K562 (cell line): ENCODE measurements at regions not wholly inside any gene's neighbourhood (a gene's known extent, or its start where the extent isn't known, plus 50 kb on each side); places are given as distances from the start of the nearest gene placed in this dataset.

Experiments
- ATAC-seq: fragments of 200-7000 bp; cut with Tn5 transposase; 3 replicates; pipeline ENCODE4 v1.9.1; 2020; ENCODE audit warnings: moderate library complexity
- BruUV-seq: library from RNA; stranded (reverse); fragments of 400-500 nt; replicated peaks from 2 replicates; lab custom pipeline; 2021; lab: Mats Ljungman, UMichigan
- CTCF ChIA-PET: fragments of 300-600 bp; formaldehyde crosslinking; extraction: SDS; loops from one replicate; lab custom pipeline; 2021; ENCODE audit warnings: low intra/inter-chr PET ratio; lab: Yijun Ruan, JAX
- POLR2A ChIA-PET: fragments of 300-600, 350-650 bp; sonication (Branson Sonifier 250); formaldehyde crosslinking; extraction: SDS; loops from one replicate; lab custom pipeline; 2021; ENCODE audit warnings: antibody characterized with exemption, inconsistent platforms; lab: Yijun Ruan, JAX
- DNase-seq, 4 experiments: peaks; one replicate each; pipeline versions ENCODE4 v3.0.0 to v3.0.0-alpha.2; 2011 to 2018; ENCODE audit warnings: low spot score in 3 of 4, mixed read lengths in 3 of 4; ENCODE audit errors: extremely low read depth in 1 of 4
- FAIRE-seq: peaks from 2 replicates; lab custom pipeline; 2011; peaks lifted over from hg19 to GRCh38; lab: Jason Lieb, UNC
- H2AFZ ChIP-seq: 2 replicates; pipeline ENCODE4 v1.6.0; 2011; ENCODE audit warnings: low read depth, low read length, control low read depth, inconsistent platforms
- H3K27ac ChIP-seq: fragments of 200-600 bp; 3 replicates; pipeline ENCODE4 v1.8.0; 2011; ENCODE audit warnings: low read depth, mild to moderate bottlenecking, control low read depth, inconsistent platforms, low read length, moderate library complexity, mixed read lengths; ENCODE audit errors: extremely low read depth
- H3K27me3 ChIP-seq, 2 experiments: fragments of 300-600 bp in 1 of 2; 2 replicates in 1 of 2; 3 replicates in 1 of 2; pipeline versions ENCODE4 v1.6.0 to v1.8.0; 2011; ENCODE audit warnings: inconsistent platforms in 2 of 2, low read length in 2 of 2, mild to moderate bottlenecking in 1 of 2, mixed read lengths in 1 of 2, moderate library complexity in 1 of 2; ENCODE audit not compliant: control insufficient read depth in 2 of 2, insufficient read depth in 2 of 2
- H3K36me3 ChIP-seq: fragments of 300-600 bp; 3 replicates; pipeline ENCODE4 v1.8.0; 2011; ENCODE audit warnings: mild to moderate bottlenecking, low read length, inconsistent platforms; ENCODE audit not compliant: control insufficient read depth, insufficient read depth
- H3K4me1 ChIP-seq, 2 experiments: fragments of 200-600 bp in 1 of 2; replicated peaks in 1 of 2; 2 replicates in 1 of 2; 3 replicates in 1 of 2; pipeline versions ENCODE4 v1.5.1 to v1.8.0; 2011; ENCODE audit warnings: inconsistent platforms in 2 of 2, low read length in 2 of 2, mild to moderate bottlenecking in 1 of 2, mixed read lengths in 1 of 2, moderate library complexity in 1 of 2; ENCODE audit not compliant: control insufficient read depth in 2 of 2, insufficient read depth in 2 of 2
- H3K4me2 ChIP-seq: 2 replicates; pipeline ENCODE4 v1.6.1; 2011; ENCODE audit warnings: low read length, control low read depth, inconsistent platforms, mixed read lengths; ENCODE audit not compliant: insufficient read depth
- H3K4me3 ChIP-seq: fragments of 200-600 bp; sonication (generic), shearing (Covaris generic); 2 replicates; pipeline ENCODE4 v1.5.1; 2016; ENCODE audit warnings: control low read depth, inconsistent platforms
- H3K79me2 ChIP-seq: fragments of 200-600 bp; 3 replicates; pipeline ENCODE4 v1.8.0; 2011; ENCODE audit warnings: low read length, inconsistent platforms; ENCODE audit not compliant: control insufficient read depth, insufficient read depth
- H3K9ac ChIP-seq, 2 experiments: 2 replicates each; pipeline versions ENCODE4 v1.6.0 to v1.6.1; 2011; ENCODE audit warnings: low read depth in 2 of 2, low read length in 2 of 2, control low read depth in 1 of 2, inconsistent platforms in 1 of 2, mild to moderate bottlenecking in 1 of 2, mixed read lengths in 1 of 2; ENCODE audit not compliant: insufficient read depth in 1 of 2
- H3K9me1 ChIP-seq: one replicate; pipeline ENCODE4 v1.6.0; 2011; ENCODE audit warnings: inconsistent platforms, mild to moderate bottlenecking, low read length, moderate library complexity; ENCODE audit not compliant: control insufficient read depth, insufficient read depth
- H3K9me3 ChIP-seq: replicated peaks from 2 replicates; pipeline ENCODE4 v1.5.1; 2011; ENCODE audit warnings: low read depth, low read length, inconsistent platforms; ENCODE audit not compliant: control insufficient read depth, insufficient read depth
- H4K20me1 ChIP-seq: replicated peaks from 2 replicates; pipeline ENCODE4 v1.6.1; 2011; ENCODE audit warnings: low read length, inconsistent platforms, mixed read lengths; ENCODE audit not compliant: control insufficient read depth, insufficient read depth
- DNMT1 ChIP-seq: fragments of 450-650 bp; IDR thresholded peaks from 2 replicates; pipeline ENCODE4 v1.6.1; 2016; ENCODE audit warnings: antibody characterized with exemption, mild to moderate bottlenecking
- EGR1 ChIP-seq: fragments of 450-650 bp; conservative IDR thresholded peaks from 2 replicates; pipeline ENCODE4 v1.6.1; 2017; ENCODE audit warnings: mild to moderate bottlenecking
- HDAC2 ChIP-seq: fragments of 450-650 bp; IDR thresholded peaks from 2 replicates; pipeline ENCODE4 v1.6.1; 2016; ENCODE audit warnings: mild to moderate bottlenecking
- NFIX ChIP-seq: fragments of 250-450 bp; sonication (Bioruptor Pico); IDR thresholded peaks from 2 replicates; pipeline ENCODE4 v1.4.0; 2020; ENCODE audit warnings: low read depth, mild to moderate bottlenecking, moderate library complexity
- PYGO2 ChIP-seq: fragments of 450-650 bp; IDR thresholded peaks from 2 replicates; pipeline ENCODE4 v1.6.1; 2016; ENCODE audit warnings: mild to moderate bottlenecking, missing genetic modification characterization, moderate library complexity, missing compliant biosample characterization
- WGBS: fragments of 100-300 bp; shearing (Covaris generic); methylation state at CpG from one replicate; pipeline ENCODE4 v1.1.6; 2016; ENCODE audit warnings: low coverage, mixed read lengths; ENCODE audit not compliant: insufficient coverage; ENCODE audit errors: missing lambda C conversion rate; 5-methylcytosine and 5-hydroxymethylcytosine counted together
- in situ Hi-C: fragments of 300-500 bp; cut with MboI; formaldehyde crosslinking; loops from 4 replicates; pipeline ENCODE4 v1.15.0; 2018; ENCODE audit warnings: inconsistent platforms, mixed read lengths
- intact Hi-C: fragments of 100-400 bp; cut with micrococcal nuclease; formaldehyde crosslinking; loops from 2 replicates; pipeline ENCODE4 v1.14.2; 2022
- TF ChIP-seq, protein P1 (sequence below): fragments of 450-650 bp; formaldehyde crosslinking; IDR thresholded peaks from 2 replicates; pipeline ENCODE4 v1.4.0; 2020; ENCODE audit warnings: mild to moderate bottlenecking, moderate library complexity
- TF ChIP-seq, protein P2 (sequence below): fragments of 450-650 bp; IDR thresholded peaks from 2 replicates; pipeline ENCODE4 v1.6.1; 2016; ENCODE audit warnings: borderline replicate concordance
- TF ChIP-seq, protein P3 (sequence below), 2 experiments: fragments of 450-650 bp; formaldehyde crosslinking in 1 of 2; IDR thresholded peaks; 2 replicates each; pipeline versions ENCODE4 v1.4.0 to v1.6.1; 2014 to 2020; ENCODE audit warnings: mild to moderate bottlenecking in 2 of 2, borderline replicate concordance in 1 of 2, low read depth in 1 of 2
- TF ChIP-seq, protein P4 (sequence below), 2 experiments: IDR thresholded peaks; 2 replicates each; pipeline ENCODE4 v1.6.1; 2012; ENCODE audit warnings: improper control_type of control experiment in 2 of 2, low read depth in 2 of 2, low read length in 2 of 2, borderline replicate concordance in 1 of 2

DNA sequence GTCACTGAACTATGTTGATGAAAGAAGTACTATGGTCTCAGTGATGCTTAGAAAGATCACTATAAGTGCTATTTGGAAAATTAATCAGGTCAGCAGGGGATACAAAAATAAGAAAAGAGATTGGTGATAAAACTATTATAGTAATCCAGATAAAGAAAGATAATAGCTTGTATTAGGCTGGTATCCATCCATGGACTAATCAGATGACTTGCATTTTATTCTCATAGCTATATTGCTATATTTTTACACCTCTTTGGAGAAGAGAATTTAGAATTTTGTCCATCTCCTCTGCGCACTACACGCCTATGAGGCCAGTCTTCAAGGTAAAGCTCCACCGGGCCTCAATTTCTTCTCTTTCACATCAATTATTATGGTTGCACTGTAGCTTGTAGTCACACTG, 635.1 kb upstream of the DDX18 start:
- Histone ChIP-seq H3K79me2 (no peaks in the 10 kb centered on the region), H3K27me3 (no peaks in the 10 kb centered on the region), H3K9me3 (no peaks in the 10 kb centered on the region; the same call in 1 of the 2 replicates), H3K27ac (no peak overlapping the region), H3K4me3 (no peak overlapping the region), H4K20me1 (no peaks in the 10 kb centered on the region), H3K9me1 (no peaks in the 10 kb centered on the region), H3K9ac (no peak overlapping the region), H3K4me1 (no peaks in the 10 kb centered on the region), H2AFZ (no peak overlapping the region), H3K4me2 (no peak overlapping the region), H3K36me3 (no peaks in the 10 kb centered on the region)
- ChIA-PET CTCF (no interaction called here), POLR2A (no interaction called here)
- ATAC-seq (no peak), DNase-seq (no peak), FAIRE-seq (no peak)
- in situ Hi-C loops, result no loop called here
- no TSS peak for BruUV-seq
- intact Hi-C loops, result no loop called here
- 2% methylated on average over 3 of the region's 3 CpGs for WGBS
- TF ChIP-seq EGR1 (no peak), HDAC2 (no peak), DNMT1 (no peak), PYGO2 (no peak), NFIX (CRISPR knock-in tag) (no peak)
- TF ChIP-seq, protein P1, sequence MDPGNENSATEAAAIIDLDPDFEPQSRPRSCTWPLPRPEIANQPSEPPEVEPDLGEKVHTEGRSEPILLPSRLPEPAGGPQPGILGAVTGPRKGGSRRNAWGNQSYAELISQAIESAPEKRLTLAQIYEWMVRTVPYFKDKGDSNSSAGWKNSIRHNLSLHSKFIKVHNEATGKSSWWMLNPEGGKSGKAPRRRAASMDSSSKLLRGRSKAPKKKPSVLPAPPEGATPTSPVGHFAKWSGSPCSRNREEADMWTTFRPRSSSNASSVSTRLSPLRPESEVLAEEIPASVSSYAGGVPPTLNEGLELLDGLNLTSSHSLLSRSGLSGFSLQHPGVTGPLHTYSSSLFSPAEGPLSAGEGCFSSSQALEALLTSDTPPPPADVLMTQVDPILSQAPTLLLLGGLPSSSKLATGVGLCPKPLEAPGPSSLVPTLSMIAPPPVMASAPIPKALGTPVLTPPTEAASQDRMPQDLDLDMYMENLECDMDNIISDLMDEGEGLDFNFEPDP (CRISPR knock-in tag), result no peak
- TF ChIP-seq, protein P2, sequence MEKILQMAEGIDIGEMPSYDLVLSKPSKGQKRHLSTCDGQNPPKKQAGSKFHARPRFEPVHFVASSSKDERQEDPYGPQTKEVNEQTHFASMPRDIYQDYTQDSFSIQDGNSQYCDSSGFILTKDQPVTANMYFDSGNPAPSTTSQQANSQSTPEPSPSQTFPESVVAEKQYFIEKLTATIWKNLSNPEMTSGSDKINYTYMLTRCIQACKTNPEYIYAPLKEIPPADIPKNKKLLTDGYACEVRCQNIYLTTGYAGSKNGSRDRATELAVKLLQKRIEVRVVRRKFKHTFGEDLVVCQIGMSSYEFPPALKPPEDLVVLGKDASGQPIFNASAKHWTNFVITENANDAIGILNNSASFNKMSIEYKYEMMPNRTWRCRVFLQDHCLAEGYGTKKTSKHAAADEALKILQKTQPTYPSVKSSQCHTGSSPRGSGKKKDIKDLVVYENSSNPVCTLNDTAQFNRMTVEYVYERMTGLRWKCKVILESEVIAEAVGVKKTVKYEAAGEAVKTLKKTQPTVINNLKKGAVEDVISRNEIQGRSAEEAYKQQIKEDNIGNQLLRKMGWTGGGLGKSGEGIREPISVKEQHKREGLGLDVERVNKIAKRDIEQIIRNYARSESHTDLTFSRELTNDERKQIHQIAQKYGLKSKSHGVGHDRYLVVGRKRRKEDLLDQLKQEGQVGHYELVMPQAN, result no peak
- TF ChIP-seq, protein P3, sequence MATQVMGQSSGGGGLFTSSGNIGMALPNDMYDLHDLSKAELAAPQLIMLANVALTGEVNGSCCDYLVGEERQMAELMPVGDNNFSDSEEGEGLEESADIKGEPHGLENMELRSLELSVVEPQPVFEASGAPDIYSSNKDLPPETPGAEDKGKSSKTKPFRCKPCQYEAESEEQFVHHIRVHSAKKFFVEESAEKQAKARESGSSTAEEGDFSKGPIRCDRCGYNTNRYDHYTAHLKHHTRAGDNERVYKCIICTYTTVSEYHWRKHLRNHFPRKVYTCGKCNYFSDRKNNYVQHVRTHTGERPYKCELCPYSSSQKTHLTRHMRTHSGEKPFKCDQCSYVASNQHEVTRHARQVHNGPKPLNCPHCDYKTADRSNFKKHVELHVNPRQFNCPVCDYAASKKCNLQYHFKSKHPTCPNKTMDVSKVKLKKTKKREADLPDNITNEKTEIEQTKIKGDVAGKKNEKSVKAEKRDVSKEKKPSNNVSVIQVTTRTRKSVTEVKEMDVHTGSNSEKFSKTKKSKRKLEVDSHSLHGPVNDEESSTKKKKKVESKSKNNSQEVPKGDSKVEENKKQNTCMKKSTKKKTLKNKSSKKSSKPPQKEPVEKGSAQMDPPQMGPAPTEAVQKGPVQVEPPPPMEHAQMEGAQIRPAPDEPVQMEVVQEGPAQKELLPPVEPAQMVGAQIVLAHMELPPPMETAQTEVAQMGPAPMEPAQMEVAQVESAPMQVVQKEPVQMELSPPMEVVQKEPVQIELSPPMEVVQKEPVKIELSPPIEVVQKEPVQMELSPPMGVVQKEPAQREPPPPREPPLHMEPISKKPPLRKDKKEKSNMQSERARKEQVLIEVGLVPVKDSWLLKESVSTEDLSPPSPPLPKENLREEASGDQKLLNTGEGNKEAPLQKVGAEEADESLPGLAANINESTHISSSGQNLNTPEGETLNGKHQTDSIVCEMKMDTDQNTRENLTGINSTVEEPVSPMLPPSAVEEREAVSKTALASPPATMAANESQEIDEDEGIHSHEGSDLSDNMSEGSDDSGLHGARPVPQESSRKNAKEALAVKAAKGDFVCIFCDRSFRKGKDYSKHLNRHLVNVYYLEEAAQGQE (IDR thresholded peaks at IDR 0.05; ENCODE audit: borderline replicate concordance), result no peak
- TF ChIP-seq, protein P3 (CRISPR knock-in tag; IDR thresholded peaks at IDR 0.05; ENCODE audit: low read depth), result no peak
- TF ChIP-seq, protein P4, sequence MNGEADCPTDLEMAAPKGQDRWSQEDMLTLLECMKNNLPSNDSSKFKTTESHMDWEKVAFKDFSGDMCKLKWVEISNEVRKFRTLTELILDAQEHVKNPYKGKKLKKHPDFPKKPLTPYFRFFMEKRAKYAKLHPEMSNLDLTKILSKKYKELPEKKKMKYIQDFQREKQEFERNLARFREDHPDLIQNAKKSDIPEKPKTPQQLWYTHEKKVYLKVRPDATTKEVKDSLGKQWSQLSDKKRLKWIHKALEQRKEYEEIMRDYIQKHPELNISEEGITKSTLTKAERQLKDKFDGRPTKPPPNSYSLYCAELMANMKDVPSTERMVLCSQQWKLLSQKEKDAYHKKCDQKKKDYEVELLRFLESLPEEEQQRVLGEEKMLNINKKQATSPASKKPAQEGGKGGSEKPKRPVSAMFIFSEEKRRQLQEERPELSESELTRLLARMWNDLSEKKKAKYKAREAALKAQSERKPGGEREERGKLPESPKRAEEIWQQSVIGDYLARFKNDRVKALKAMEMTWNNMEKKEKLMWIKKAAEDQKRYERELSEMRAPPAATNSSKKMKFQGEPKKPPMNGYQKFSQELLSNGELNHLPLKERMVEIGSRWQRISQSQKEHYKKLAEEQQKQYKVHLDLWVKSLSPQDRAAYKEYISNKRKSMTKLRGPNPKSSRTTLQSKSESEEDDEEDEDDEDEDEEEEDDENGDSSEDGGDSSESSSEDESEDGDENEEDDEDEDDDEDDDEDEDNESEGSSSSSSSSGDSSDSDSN (IDR thresholded peaks at IDR 0.05; ENCODE audit: borderline replicate concordance in 1 of 2, low read depth in 2 of 2, low read length in 2 of 2), result no peak
